ENCODE measurements at regions not wholly inside any gene's neighbourhood (a gene's known extent, or its start where the extent isn't known, plus 50 kb on each side); places are given as distances from the start of the nearest gene placed in this dataset.

- TF ChIP-seq CTCF (IDR thresholded peaks at IDR 0.05) (no peak), POLR2A (IDR thresholded peaks at IDR 0.05) (no peak)
Measured at GRCh38 chr12:67881565-67881964, 107.7 kb upstream of the IFNG-AS1 start.
